K562 (cell line): ENCODE measurements at regions not wholly inside any gene's neighbourhood (a gene's known extent, or its start where the extent isn't known, plus 50 kb on each side); places are given as distances from the start of the nearest gene placed in this dataset.

Source experiments
- ATAC-seq: fragments of 200-7000 bp; cut with Tn5 transposase; 3 replicates; pipeline ENCODE4 v1.9.1; 2020; ENCODE audit warnings: moderate library complexity
- BruUV-seq: library from RNA; stranded (reverse); fragments of 400-500 nt; replicated peaks from 2 replicates; lab custom pipeline; 2021; lab: Mats Ljungman, UMichigan
- CTCF ChIA-PET: fragments of 300-600 bp; formaldehyde crosslinking; extraction: SDS; loops from one replicate; lab custom pipeline; 2021; ENCODE audit warnings: low intra/inter-chr PET ratio; lab: Yijun Ruan, JAX
- POLR2A ChIA-PET: fragments of 300-600, 350-650 bp; sonication (Branson Sonifier 250); formaldehyde crosslinking; extraction: SDS; loops from one replicate; lab custom pipeline; 2021; ENCODE audit warnings: antibody characterized with exemption, inconsistent platforms; lab: Yijun Ruan, JAX
- DNase-seq, 4 experiments: peaks; one replicate each; pipeline versions ENCODE4 v3.0.0 to v3.0.0-alpha.2; 2011 to 2018; ENCODE audit warnings: low spot score in 3 of 4, mixed read lengths in 3 of 4; ENCODE audit errors: extremely low read depth in 1 of 4
- FAIRE-seq: peaks from 2 replicates; lab custom pipeline; 2011; peaks lifted over from hg19 to GRCh38; lab: Jason Lieb, UNC
- H2AFZ ChIP-seq: 2 replicates; pipeline ENCODE4 v1.6.0; 2011; ENCODE audit warnings: low read depth, low read length, control low read depth, inconsistent platforms
- H3K27ac ChIP-seq: fragments of 200-600 bp; 3 replicates; pipeline ENCODE4 v1.8.0; 2011; ENCODE audit warnings: low read depth, mild to moderate bottlenecking, control low read depth, inconsistent platforms, low read length, moderate library complexity, mixed read lengths; ENCODE audit errors: extremely low read depth
- H3K27me3 ChIP-seq, 2 experiments: fragments of 300-600 bp in 1 of 2; 2 replicates in 1 of 2; 3 replicates in 1 of 2; pipeline versions ENCODE4 v1.6.0 to v1.8.0; 2011; ENCODE audit warnings: inconsistent platforms in 2 of 2, low read length in 2 of 2, mild to moderate bottlenecking in 1 of 2, mixed read lengths in 1 of 2, moderate library complexity in 1 of 2; ENCODE audit not compliant: control insufficient read depth in 2 of 2, insufficient read depth in 2 of 2
- H3K36me3 ChIP-seq: fragments of 300-600 bp; 3 replicates; pipeline ENCODE4 v1.8.0; 2011; ENCODE audit warnings: mild to moderate bottlenecking, low read length, inconsistent platforms; ENCODE audit not compliant: control insufficient read depth, insufficient read depth
- H3K4me1 ChIP-seq, 2 experiments: fragments of 200-600 bp in 1 of 2; replicated peaks in 1 of 2; 2 replicates in 1 of 2; 3 replicates in 1 of 2; pipeline versions ENCODE4 v1.5.1 to v1.8.0; 2011; ENCODE audit warnings: inconsistent platforms in 2 of 2, low read length in 2 of 2, mild to moderate bottlenecking in 1 of 2, mixed read lengths in 1 of 2, moderate library complexity in 1 of 2; ENCODE audit not compliant: control insufficient read depth in 2 of 2, insufficient read depth in 2 of 2
- H3K4me2 ChIP-seq: 2 replicates; pipeline ENCODE4 v1.6.1; 2011; ENCODE audit warnings: low read length, control low read depth, inconsistent platforms, mixed read lengths; ENCODE audit not compliant: insufficient read depth
- H3K4me3 ChIP-seq: fragments of 200-600 bp; sonication (generic), shearing (Covaris generic); 2 replicates; pipeline ENCODE4 v1.5.1; 2016; ENCODE audit warnings: control low read depth, inconsistent platforms
- H3K79me2 ChIP-seq: fragments of 200-600 bp; 3 replicates; pipeline ENCODE4 v1.8.0; 2011; ENCODE audit warnings: low read length, inconsistent platforms; ENCODE audit not compliant: control insufficient read depth, insufficient read depth
- H3K9ac ChIP-seq, 2 experiments: 2 replicates each; pipeline versions ENCODE4 v1.6.0 to v1.6.1; 2011; ENCODE audit warnings: low read depth in 2 of 2, low read length in 2 of 2, control low read depth in 1 of 2, inconsistent platforms in 1 of 2, mild to moderate bottlenecking in 1 of 2, mixed read lengths in 1 of 2; ENCODE audit not compliant: insufficient read depth in 1 of 2
- H3K9me1 ChIP-seq: one replicate; pipeline ENCODE4 v1.6.0; 2011; ENCODE audit warnings: inconsistent platforms, mild to moderate bottlenecking, low read length, moderate library complexity; ENCODE audit not compliant: control insufficient read depth, insufficient read depth
- H3K9me3 ChIP-seq: replicated peaks from 2 replicates; pipeline ENCODE4 v1.5.1; 2011; ENCODE audit warnings: low read depth, low read length, inconsistent platforms; ENCODE audit not compliant: control insufficient read depth, insufficient read depth
- H4K20me1 ChIP-seq: replicated peaks from 2 replicates; pipeline ENCODE4 v1.6.1; 2011; ENCODE audit warnings: low read length, inconsistent platforms, mixed read lengths; ENCODE audit not compliant: control insufficient read depth, insufficient read depth
- ARID3B ChIP-seq: fragments of 250-450 bp; sonication (Bioruptor Pico); IDR thresholded peaks from 2 replicates; pipeline ENCODE4 v1.4.0; 2020; ENCODE audit warnings: borderline replicate concordance
- BCLAF1 ChIP-seq, 2 experiments: fragments of 450-650 bp in 1 of 2; IDR thresholded peaks; 2 replicates each; pipeline ENCODE4 v1.6.1; 2011 to 2017; ENCODE audit warnings: low read depth in 2 of 2, antibody characterized with exemption in 1 of 2, borderline replicate concordance in 1 of 2, low read length in 1 of 2, mild to moderate bottlenecking in 1 of 2, mixed read lengths in 1 of 2; ENCODE audit not compliant: control insufficient read depth in 1 of 2
- CREB5 ChIP-seq: fragments of 250-450 bp; sonication (Bioruptor Pico); IDR thresholded peaks from 2 replicates; pipeline ENCODE4 v1.5.0; 2020; ENCODE audit warnings: mild to moderate bottlenecking
- CSDE1 ChIP-seq, 2 experiments: fragments of 450-650 bp; IDR thresholded peaks; 2 replicates each; pipeline ENCODE4 v1.6.1; 2016; ENCODE audit warnings: mild to moderate bottlenecking in 1 of 2
- HDAC8 ChIP-seq: fragments of 450-650 bp; IDR thresholded peaks from 2 replicates; pipeline ENCODE4 v1.6.1; 2016; ENCODE audit warnings: mild to moderate bottlenecking, missing genetic modification characterization, moderate library complexity, missing compliant biosample characterization
- HMG20A ChIP-seq: fragments of 450-650 bp; formaldehyde crosslinking; conservative IDR thresholded peaks from 2 replicates; pipeline ENCODE4 v1.4.0; 2020; ENCODE audit warnings: mild to moderate bottlenecking, mixed read lengths
- MTA2 ChIP-seq: fragments of 450-650 bp; IDR thresholded peaks from 2 replicates; pipeline ENCODE4 v1.6.1; 2016; ENCODE audit warnings: low read depth
- SIN3B ChIP-seq: fragments of 450-650 bp; IDR thresholded peaks from 2 replicates; pipeline ENCODE4 v1.6.1; 2017; ENCODE audit warnings: low read depth, mild to moderate bottlenecking, moderate library complexity
- TCF3 ChIP-seq: sonication (generic); formaldehyde crosslinking; IDR thresholded peaks from 2 replicates; pipeline ENCODE4 v1.4.0; 2020; ENCODE audit warnings: mild to moderate bottlenecking, missing genetic modification reagents
- TRIM24 ChIP-seq, 2 experiments: fragments of 450-650 bp; IDR thresholded peaks; 2 replicates each; pipeline ENCODE4 v1.6.1; 2016
- ZBED1 ChIP-seq: IDR thresholded peaks from 2 replicates; pipeline ENCODE4 v1.6.1; 2014
- ZNF280A ChIP-seq: fragments of 450-650 bp; IDR thresholded peaks from 2 replicates; pipeline ENCODE4 v1.6.1; 2018; ENCODE audit warnings: mild to moderate bottlenecking, low read depth; ENCODE audit not compliant: partially characterized antibody
- ZNF408 ChIP-seq: fragments of 250-450 bp; sonication (Bioruptor Pico); IDR thresholded peaks from 2 replicates; pipeline ENCODE4 v1.4.0; 2020; ENCODE audit warnings: low read depth, mild to moderate bottlenecking, moderate library complexity
- ZZZ3 ChIP-seq: fragments of 450-650 bp; IDR thresholded peaks from 2 replicates; pipeline ENCODE4 v1.6.1; 2016; ENCODE audit warnings: antibody characterized with exemption, mild to moderate bottlenecking, moderate library complexity
- WGBS: fragments of 100-300 bp; shearing (Covaris generic); methylation state at CpG from one replicate; pipeline ENCODE4 v1.1.6; 2016; ENCODE audit warnings: low coverage, mixed read lengths; ENCODE audit not compliant: insufficient coverage; ENCODE audit errors: missing lambda C conversion rate; 5-methylcytosine and 5-hydroxymethylcytosine counted together
- in situ Hi-C: fragments of 300-500 bp; cut with MboI; formaldehyde crosslinking; loops from 4 replicates; pipeline ENCODE4 v1.15.0; 2018; ENCODE audit warnings: inconsistent platforms, mixed read lengths
- intact Hi-C: fragments of 100-400 bp; cut with micrococcal nuclease; formaldehyde crosslinking; loops from 2 replicates; pipeline ENCODE4 v1.14.2; 2022

- Histone ChIP-seq H3K79me2 (no peaks in the 10 kb centered on the region), H3K9ac (no peak overlapping the region), H3K4me2 (no peak overlapping the region)
- in situ Hi-C loops, result no loop called here
- BruUV-seq, result no TSS peak
- TF ChIP-seq CREB5 (CRISPR knock-in tag) (no peak), ZBED1 (no peak), HDAC8 (tag) (no peak), MTA2 (no peak), ARID3B (CRISPR knock-in tag) (no peak), SIN3B (no peak), ZNF280A (no peak), BCLAF1 (IDR thresholded peaks at IDR 0.05; ENCODE audit: borderline replicate concordance in 1 of 2, control insufficient read depth in 1 of 2, low read depth in 2 of 2, low read length in 1 of 2) (no peak), HMG20A (CRISPR knock-in tag) (no peak), TCF3 (no peak), TRIM24 (IDR thresholded peaks at IDR 0.05) (no peak), CSDE1 (IDR thresholded peaks at IDR 0.05) (no peak), ZNF408 (CRISPR knock-in tag) (no peak), ZZZ3 (no peak)
- TF ChIP-seq, all 486 proteins: peak for 0
- H3K36me3 ChIP-seq, result no peaks in the 10 kb centered on the region
- POLR2A ChIA-PET, result no interaction called here
- CTCF ChIA-PET, result no interaction called here
- DNase-seq, result no peak
- WGBS, result 57% methylated on average over 7 of the region's 7 CpGs
- no peak overlapping the region for H3K27ac ChIP-seq
- no peak for FAIRE-seq
- no peak overlapping the region for H3K4me3 ChIP-seq
- H2AFZ ChIP-seq, result no peak overlapping the region
- intact Hi-C loops, result no loop called here
- ATAC-seq, result no peak
- no peaks in the 10 kb centered on the region for H3K9me1 ChIP-seq
- no peaks in the 10 kb centered on the region for H3K27me3 ChIP-seq
- no peaks in the 10 kb centered on the region; a peak in 1 of 5 replicates for H3K4me1 ChIP-seq
- H3K9me3 ChIP-seq, result no peaks in the 10 kb centered on the region
- no peaks in the 10 kb centered on the region for H4K20me1 ChIP-seq
Measured at GRCh38 chr2:200026332-200027230, 71.2 kb downstream of the MAIP1 start.
